H9 (cell line): ENCODE measurements at regions not wholly inside any gene's neighbourhood (a gene's known extent, or its start where the extent isn't known, plus 50 kb on each side); places are given as distances from the start of the nearest gene placed in this dataset.

Experiments
- DNase-seq: peaks from one replicate; pipeline ENCODE4 v3.0.0-alpha.2; 2017
- H2AFZ ChIP-seq: one replicate; pipeline ENCODE4 v1.6.1; 2013; ENCODE audit warnings: mild to moderate bottlenecking, low read length, control low read depth, moderate library complexity
- H2AK5ac ChIP-seq: 2 replicates; pipeline ENCODE4 v1.6.1; 2013; ENCODE audit warnings: low read length, control low read depth, mixed read lengths; ENCODE audit not compliant: insufficient read length
- H2BK120ac ChIP-seq: one replicate; pipeline ENCODE4 v1.6.1; 2013; ENCODE audit warnings: low read depth, mild to moderate bottlenecking, low read length, control low read depth, inconsistent platforms; ENCODE audit not compliant: poor library complexity, severe bottlenecking
- H2BK12ac ChIP-seq: 2 replicates; pipeline ENCODE4 v1.6.1; 2013; ENCODE audit warnings: low read length, control low read depth, mixed read lengths, low read depth; ENCODE audit not compliant: insufficient read length
- H2BK15ac ChIP-seq: 2 replicates; pipeline ENCODE4 v1.6.1; 2013; ENCODE audit warnings: low read depth, low read length, control low read depth
- H2BK20ac ChIP-seq: one replicate; pipeline ENCODE4 v1.6.1; 2013; ENCODE audit warnings: low read depth, mild to moderate bottlenecking, low read length, control low read depth, inconsistent platforms; ENCODE audit not compliant: poor library complexity, severe bottlenecking
- H2BK5ac ChIP-seq: 2 replicates; pipeline ENCODE4 v1.6.1; 2013; ENCODE audit warnings: low read length, control low read depth, mixed read lengths; ENCODE audit not compliant: insufficient read length
- H3K14ac ChIP-seq: 2 replicates; pipeline ENCODE4 v1.6.1; 2013; ENCODE audit warnings: low read length, control low read depth; ENCODE audit not compliant: insufficient read depth
- H3K18ac ChIP-seq: 2 replicates; pipeline ENCODE4 v1.6.1; 2013; ENCODE audit warnings: low read depth, mild to moderate bottlenecking, mixed read lengths, low read length, control low read depth; ENCODE audit not compliant: insufficient read length
- H3K23ac ChIP-seq: 2 replicates; pipeline ENCODE4 v1.6.1; 2013; ENCODE audit warnings: low read length, control low read depth, mixed read lengths, low read depth; ENCODE audit not compliant: insufficient read length
- H3K23me2 ChIP-seq: 2 replicates; pipeline ENCODE4 v1.6.1; 2013; ENCODE audit warnings: low read depth, mild to moderate bottlenecking, mixed read lengths, low read length, control low read depth; ENCODE audit not compliant: insufficient read length, poor library complexity, severe bottlenecking
- H3K27ac ChIP-seq: 2 replicates; pipeline ENCODE4 v1.5.1; 2013; ENCODE audit warnings: low read length, control low read depth, mixed read lengths, low read depth; ENCODE audit not compliant: insufficient read length
- H3K27me3 ChIP-seq: 2 replicates; pipeline ENCODE4 v1.6.1; 2013; ENCODE audit warnings: low read length, control low read depth, inconsistent platforms; ENCODE audit not compliant: insufficient read depth
- H3K4ac ChIP-seq: 2 replicates; pipeline ENCODE4 v1.6.1; 2013; ENCODE audit warnings: low read depth, mild to moderate bottlenecking, control low read depth, inconsistent platforms, low read length, moderate library complexity
- H3K4me1 ChIP-seq: 2 replicates; pipeline ENCODE4 v1.6.1; 2013; ENCODE audit warnings: low read length, control low read depth, inconsistent platforms; ENCODE audit not compliant: insufficient read depth
- H3K4me2 ChIP-seq: 2 replicates; pipeline ENCODE4 v1.6.1; 2013; ENCODE audit warnings: low read length, control low read depth, mixed read lengths; ENCODE audit not compliant: insufficient read length, insufficient read depth
- H3K56ac ChIP-seq: 2 replicates; pipeline ENCODE4 v1.6.1; 2013; ENCODE audit warnings: low read depth, mild to moderate bottlenecking, mixed read lengths, low read length, control low read depth; ENCODE audit not compliant: insufficient read length
- H3K79me1 ChIP-seq: 2 replicates; pipeline ENCODE4 v1.6.1; 2013; ENCODE audit warnings: low read depth, mild to moderate bottlenecking, moderate library complexity, low read length, control low read depth, inconsistent platforms; ENCODE audit not compliant: insufficient read depth, poor library complexity, severe bottlenecking
- H3K79me2 ChIP-seq: 2 replicates; pipeline ENCODE4 v1.6.1; 2013; ENCODE audit warnings: low read length, control low read depth, inconsistent platforms; ENCODE audit not compliant: insufficient read depth
- H3K9ac ChIP-seq: 2 replicates; pipeline ENCODE4 v1.6.1; 2013; ENCODE audit warnings: low read length, control low read depth, mixed read lengths; ENCODE audit not compliant: insufficient read length; ENCODE audit errors: extremely low read depth
- H3K9me3 ChIP-seq: one replicate; pipeline ENCODE4 v1.6.1; 2013; ENCODE audit warnings: low read depth, low read length, inconsistent platforms; ENCODE audit not compliant: control insufficient read depth
- H3T11ph ChIP-seq: one replicate; pipeline ENCODE4 v1.6.1; 2013; ENCODE audit warnings: mild to moderate bottlenecking, low read length, control low read depth, inconsistent platforms
- H4K20me1 ChIP-seq: one replicate; pipeline ENCODE4 v1.6.1; 2013; ENCODE audit not compliant: control insufficient read depth, insufficient read length, insufficient read depth
- H4K5ac ChIP-seq: 2 replicates; pipeline ENCODE4 v1.6.1; 2013; ENCODE audit warnings: low read depth, mild to moderate bottlenecking, mixed read lengths, low read length, control low read depth; ENCODE audit not compliant: insufficient read length
- H4K8ac ChIP-seq: replicated peaks from 2 replicates; pipeline ENCODE4 v1.6.1; 2013; ENCODE audit warnings: low read length, control low read depth, mixed read lengths, low read depth; ENCODE audit not compliant: insufficient read length
- H4K91ac ChIP-seq: 2 replicates; pipeline ENCODE4 v1.6.1; 2013; ENCODE audit warnings: low read depth, mild to moderate bottlenecking, moderate library complexity, mixed read lengths, low read length, control low read depth; ENCODE audit not compliant: insufficient read length
- H3K27ac Mint-ChIP-seq, 3 experiments: 2 replicates in 2 of 3; 3 replicates in 1 of 3; pipeline ENCODE4 v1.8.0; 2020 to 2021; ENCODE audit warnings: mixed read lengths in 3 of 3, mild to moderate bottlenecking in 1 of 3, moderate library complexity in 1 of 3
- H3K27me3 Mint-ChIP-seq: 2 replicates; pipeline ENCODE4 v1.8.0; 2021; ENCODE audit warnings: low read depth, mild to moderate bottlenecking, moderate library complexity, mixed read lengths
- H3K36me3 Mint-ChIP-seq, 3 experiments: 2 replicates in 2 of 3; 3 replicates in 1 of 3; pipeline ENCODE4 v1.8.0; 2020 to 2021; ENCODE audit warnings: low read depth in 3 of 3, mixed read lengths in 3 of 3; ENCODE audit not compliant: insufficient read depth in 1 of 3
- H3K4me1 Mint-ChIP-seq, 2 experiments: 2 replicates each; pipeline ENCODE4 v1.8.0; 2020; ENCODE audit warnings: mixed read lengths in 2 of 2
- H3K4me3 Mint-ChIP-seq, 2 experiments: 2 replicates in 1 of 2; 3 replicates in 1 of 2; pipeline ENCODE4 v1.8.0; 2020 to 2021; ENCODE audit warnings: mild to moderate bottlenecking in 2 of 2, mixed read lengths in 2 of 2, moderate library complexity in 1 of 2
- H3K9me3 Mint-ChIP-seq, 2 experiments: 2 replicates in 1 of 2; 3 replicates in 1 of 2; pipeline ENCODE4 v1.8.0; 2020; ENCODE audit warnings: mild to moderate bottlenecking in 2 of 2, mixed read lengths in 2 of 2, moderate library complexity in 1 of 2
- CTCF ChIP-seq: fragments of 200-600 bp; sonication (generic); conservative IDR thresholded peaks from 3 replicates; pipeline ENCODE4 v1.8.0; 2021; ENCODE audit warnings: antibody characterized with exemption, mild to moderate bottlenecking
- WGBS: extraction: QIAGEN DNeasy Blood & Tissue Kit; methylation state at CpG from one replicate; pipeline ENCODE4 v1.1.7; 2013; ENCODE audit warnings: missing lambda C conversion rate, low lambda C conversion rate, mixed read lengths; ENCODE audit not compliant: insufficient read length; ENCODE audit errors: extremely low coverage; 5-methylcytosine and 5-hydroxymethylcytosine counted together

- H3K18ac ChIP-seq, result no peak overlapping the region
- no peak overlapping the region for H3K4ac ChIP-seq
- no peak overlapping the region for H2BK120ac ChIP-seq
- H3K4me1 ChIP-seq, result peaks cover 3% of the 10 kb centered on the region; the same call in 1 of the 2 replicates
- no peaks in the 10 kb centered on the region; a peak in 1 of 5 replicates for H3K9me3 Mint-ChIP-seq
- DNase-seq, result no peak
- no peaks in the 10 kb centered on the region for H3K23me2 ChIP-seq
- no CpG with 5 or more reads among the region's 1 CpG for WGBS
- H4K5ac ChIP-seq, result no peak overlapping the region
- H2AFZ ChIP-seq, result no peak overlapping the region
- H3K14ac ChIP-seq, result no peak overlapping the region
- H4K8ac ChIP-seq, result no peak overlapping the region
- TF ChIP-seq CTCF, result no peak
- H3K4me1 Mint-ChIP-seq, result peaks cover 21% of the 10 kb centered on the region in 2 experiments
- H2BK15ac ChIP-seq, result no peak overlapping the region
- no peaks in the 10 kb centered on the region for H3K79me2 ChIP-seq
- H3K27me3 ChIP-seq, result no peaks in the 10 kb centered on the region
- H3K27ac ChIP-seq, result no peak overlapping the region
- H3K9me3 ChIP-seq, result no peaks in the 10 kb centered on the region
- H3K79me1 ChIP-seq, result no peaks in the 10 kb centered on the region
- H2BK20ac ChIP-seq, result no peak overlapping the region
- H3K23ac ChIP-seq, result no peak overlapping the region
- no peaks in the 10 kb centered on the region for H3K27me3 Mint-ChIP-seq
- H3K4me2 ChIP-seq, result no peak overlapping the region
- H2BK12ac ChIP-seq, result no peak overlapping the region
- no peaks in the 10 kb centered on the region; a peak in 1 of 7 replicates for H3K36me3 Mint-ChIP-seq
- no peaks in the 10 kb centered on the region for H4K20me1 ChIP-seq
- H3T11ph ChIP-seq, result no peak overlapping the region
- no peak overlapping the region for H3K56ac ChIP-seq
- no peak overlapping the region for H3K9ac ChIP-seq
- no peak overlapping the region for H3K27ac Mint-ChIP-seq
- no peak overlapping the region for H3K4me3 Mint-ChIP-seq
- H2BK5ac ChIP-seq, result no peak overlapping the region
- H2AK5ac ChIP-seq, result no peak overlapping the region
- H4K91ac ChIP-seq, result no peak overlapping the region
Observed at GRCh38 chr4:128345650-128346049, 58.0 kb upstream of the PGRMC2 start.
